HepG2 (cell line): ENCODE measurements at regions not wholly inside any gene's neighbourhood (a gene's known extent, or its start where the extent isn't known, plus 50 kb on each side); places are given as distances from the start of the nearest gene placed in this dataset.

Experiments used
- ATAC-seq: fragments of 200-7000 bp; cut with Tn5 transposase; 3 replicates; pipeline ENCODE4 v1.9.1; 2020; ENCODE audit warnings: mild to moderate bottlenecking, moderate library complexity
- BruUV-seq: library from RNA; stranded (reverse); fragments of 400-500 nt; replicated peaks from 2 replicates; lab custom pipeline; 2021; lab: Mats Ljungman, UMichigan
- CTCF ChIA-PET: fragments of 300-600 bp; formaldehyde crosslinking; extraction: SDS; loops from one replicate; lab custom pipeline; 2021; ENCODE audit warnings: low total read pairs, inconsistent platforms, low intra/inter-chr PET ratio; lab: Yijun Ruan, JAX
- POLR2A ChIA-PET: fragments of 350-600 bp; sonication (Branson Sonifier 250); formaldehyde crosslinking; loops from one replicate; lab custom pipeline; 2020; ENCODE audit warnings: antibody characterized with exemption, inconsistent platforms; lab: Yijun Ruan, JAX
- DNase-seq: peaks from one replicate; pipeline ENCODE4 v3.0.0-alpha.2; 2015; ENCODE audit warnings: low spot score
- FAIRE-seq: peaks from 3 replicates; lab custom pipeline; 2011; peaks lifted over from hg19 to GRCh38; lab: Jason Lieb, UNC
- H2AFZ ChIP-seq: one replicate; pipeline ENCODE4 v1.6.1; 2011; ENCODE audit warnings: low read length, inconsistent platforms
- H3K27ac ChIP-seq: fragments of 300-600 bp; 3 replicates; pipeline ENCODE4 v1.8.0; 2011; ENCODE audit warnings: mixed run types, mild to moderate bottlenecking, mixed read lengths, low read length, inconsistent platforms; ENCODE audit not compliant: insufficient read depth; ENCODE audit errors: extremely low read length
- H3K27me3 ChIP-seq, 2 experiments: fragments of 200-600 bp in 1 of 2; 2 replicates in 1 of 2; 3 replicates in 1 of 2; pipeline versions ENCODE4 v1.6.0 to v1.8.0; 2011; ENCODE audit warnings: low read length in 2 of 2, mild to moderate bottlenecking in 2 of 2, moderate library complexity in 2 of 2, inconsistent platforms in 1 of 2; ENCODE audit not compliant: insufficient read depth in 2 of 2, control insufficient read depth in 1 of 2
- H3K36me3 ChIP-seq, 2 experiments: fragments of 200-600 bp in 1 of 2; replicated peaks in 1 of 2; 2 replicates in 1 of 2; 3 replicates in 1 of 2; pipeline versions ENCODE4 v1.5.1 to v1.8.0; 2011; ENCODE audit warnings: low read length in 2 of 2, inconsistent platforms in 1 of 2; ENCODE audit not compliant: insufficient read depth in 2 of 2, control insufficient read depth in 1 of 2
- H3K4me1 ChIP-seq: 2 replicates; pipeline ENCODE4 v1.5.1; 2012; ENCODE audit warnings: low read length, inconsistent platforms; ENCODE audit not compliant: insufficient read depth
- H3K4me2 ChIP-seq: 2 replicates; pipeline ENCODE4 v1.6.0; 2011; ENCODE audit warnings: low read depth, low read length, inconsistent platforms
- H3K4me3 ChIP-seq, 3 experiments: fragments of 200-600 bp in 1 of 3; sonication (generic), shearing (Covaris generic) in 1 of 3; replicated peaks in 1 of 3; 2 replicates each; pipeline ENCODE4 v1.5.1; 2011 to 2016; ENCODE audit warnings: low read length in 3 of 3, inconsistent platforms in 2 of 3, low read depth in 2 of 3, mild to moderate bottlenecking in 2 of 3, control low read depth in 1 of 3, mixed read lengths in 1 of 3; ENCODE audit not compliant: insufficient read depth in 1 of 3
- H3K79me2 ChIP-seq: one replicate; pipeline ENCODE4 v1.6.1; 2011; ENCODE audit warnings: low read length, inconsistent platforms; ENCODE audit not compliant: insufficient read depth
- H3K9ac ChIP-seq: 2 replicates; pipeline ENCODE4 v1.6.0; 2011; ENCODE audit warnings: mild to moderate bottlenecking, low read depth, low read length, inconsistent platforms; ENCODE audit not compliant: insufficient read depth
- H3K9me3 ChIP-seq: 2 replicates; pipeline ENCODE4 v1.5.1; 2012; ENCODE audit warnings: mild to moderate bottlenecking, low read length
- H4K20me1 ChIP-seq: 2 replicates; pipeline ENCODE4 v1.6.0; 2011; ENCODE audit warnings: inconsistent platforms, mild to moderate bottlenecking, low read length, moderate library complexity; ENCODE audit not compliant: insufficient read depth
- DR1 ChIP-seq: sonication (generic); formaldehyde crosslinking; IDR thresholded peaks from 2 replicates; pipeline ENCODE4 v1.8.0; 2021; ENCODE audit warnings: mild to moderate bottlenecking, missing genetic modification reagents, inconsistent platforms
- FOSL2 ChIP-seq: sonication (generic); formaldehyde crosslinking; IDR thresholded peaks from 2 replicates; pipeline ENCODE4 v1.4.0; 2020; ENCODE audit warnings: missing genetic modification reagents
- HES4 ChIP-seq: sonication (generic); formaldehyde crosslinking; IDR thresholded peaks from 2 replicates; pipeline ENCODE4 v1.9.0; 2021; ENCODE audit warnings: mild to moderate bottlenecking, missing genetic modification reagents, borderline replicate concordance
- HHEX ChIP-seq: IDR thresholded peaks from 2 replicates; pipeline ENCODE4 v1.6.1; 2016; ENCODE audit warnings: control low read depth
- MIXL1 ChIP-seq: IDR thresholded peaks from 2 replicates; pipeline ENCODE4 v1.6.1; 2016
- MTA1 ChIP-seq: sonication (generic); formaldehyde crosslinking; IDR thresholded peaks from 2 replicates; pipeline ENCODE4 v1.4.0; 2020; ENCODE audit warnings: missing genetic modification reagents, mild to moderate bottlenecking, borderline replicate concordance
- NFIB ChIP-seq: sonication (generic); formaldehyde crosslinking; IDR thresholded peaks from 2 replicates; pipeline ENCODE4 v1.9.0; 2021; ENCODE audit warnings: missing genetic modification reagents, mild to moderate bottlenecking, borderline replicate concordance
- NFKBIZ ChIP-seq: IDR thresholded peaks from 2 replicates; pipeline ENCODE4 v1.6.1; 2018; ENCODE audit warnings: missing genetic modification reagents, missing compliant biosample characterization
- PRPF4 ChIP-seq: fragments of 200-400 bp; formaldehyde crosslinking; IDR thresholded peaks from 2 replicates; pipeline ENCODE4 v1.6.1; 2016; ENCODE audit warnings: low read length, low read depth; ENCODE audit not compliant: poor library complexity, severe bottlenecking
- SAFB2 ChIP-seq: sonication (generic); formaldehyde crosslinking; IDR thresholded peaks from 2 replicates; pipeline ENCODE4 v1.5.1; 2020; ENCODE audit warnings: missing genetic modification reagents, low read depth, mild to moderate bottlenecking, borderline replicate concordance
- SMAD3 ChIP-seq: sonication (generic); formaldehyde crosslinking; IDR thresholded peaks from 2 replicates; pipeline ENCODE4 v1.4.0; 2020; ENCODE audit warnings: missing genetic modification reagents
- SMAD9 ChIP-seq: sonication (generic); formaldehyde crosslinking; IDR thresholded peaks from 2 replicates; pipeline ENCODE4 v1.5.1; 2020; ENCODE audit warnings: mild to moderate bottlenecking, missing genetic modification reagents
- SOX13 ChIP-seq, 3 experiments: fragments of 450-650 bp in 1 of 3; sonication (generic) in 1 of 3; formaldehyde crosslinking in 1 of 3; IDR thresholded peaks in 2 of 3; conservative IDR thresholded peaks in 1 of 3; 2 replicates each; pipeline versions ENCODE4 v1.5.0 to v1.6.1; 2016 to 2020; ENCODE audit warnings: antibody characterized with exemption in 1 of 3, mild to moderate bottlenecking in 1 of 3, missing compliant biosample characterization in 1 of 3, missing genetic modification reagents in 1 of 3, moderate library complexity in 1 of 3
- ZBTB7A ChIP-seq: sonication (generic); formaldehyde crosslinking; IDR thresholded peaks from 2 replicates; pipeline ENCODE4 v1.8.0; 2022; ENCODE audit warnings: mild to moderate bottlenecking, missing genetic modification reagents
- ZNF143 ChIP-seq: sonication (generic); formaldehyde crosslinking; IDR thresholded peaks from 2 replicates; pipeline ENCODE4 v1.4.0; 2020; ENCODE audit warnings: missing genetic modification reagents
- ZNF335 ChIP-seq: sonication (generic); formaldehyde crosslinking; IDR thresholded peaks from 2 replicates; pipeline ENCODE4 v1.4.0; 2020; ENCODE audit warnings: missing genetic modification reagents
- ZNF501 ChIP-seq: sonication (generic); formaldehyde crosslinking; IDR thresholded peaks from 2 replicates; pipeline ENCODE4 v1.5.1; 2020; ENCODE audit warnings: mild to moderate bottlenecking, moderate library complexity, missing genetic modification reagents
- ZNF564 ChIP-seq: sonication (generic); formaldehyde crosslinking; IDR thresholded peaks from 2 replicates; pipeline ENCODE4 v1.8.1; 2023; ENCODE audit warnings: mild to moderate bottlenecking, missing genetic modification reagents
- ZNF775 ChIP-seq: sonication (generic); formaldehyde crosslinking; IDR thresholded peaks from 2 replicates; pipeline ENCODE4 v1.4.0; 2020; ENCODE audit warnings: missing genetic modification reagents, mild to moderate bottlenecking, moderate library complexity, borderline replicate concordance
- ZNF839 ChIP-seq: sonication (generic); formaldehyde crosslinking; IDR thresholded peaks from 2 replicates; pipeline ENCODE4 v1.4.0; 2020; ENCODE audit warnings: missing genetic modification reagents, mild to moderate bottlenecking, borderline replicate concordance
- WGBS: methylation state at CpG from one replicate; pipeline ENCODE4 v1.1.6; 2017; ENCODE audit warnings: low lambda C conversion rate; 5-methylcytosine and 5-hydroxymethylcytosine counted together
- in situ Hi-C: cut with HindIII; loops from 2 replicates; pipeline ENCODE4 v1.10.0; 2017; ENCODE audit warnings: low pct_unique_long_range_greater_than_20kb; ENCODE audit not compliant: extremely low pct_ligation_motif_present
- intact Hi-C: fragments of 100-400 bp; cut with micrococcal nuclease; formaldehyde crosslinking; loops from one replicate; pipeline ENCODE4 v1.10.0; 2022; ENCODE audit not compliant: unreplicated experiment
- TF ChIP-seq, protein P1 (sequence below): sonication (generic); formaldehyde crosslinking; IDR thresholded peaks from 2 replicates; pipeline ENCODE4 v1.5.0; 2020; ENCODE audit warnings: mild to moderate bottlenecking, missing genetic modification reagents
- TF ChIP-seq, protein P2 (sequence below): sonication (generic); formaldehyde crosslinking; IDR thresholded peaks from 2 replicates; pipeline ENCODE4 v1.5.0; 2020; ENCODE audit warnings: missing genetic modification reagents, mild to moderate bottlenecking, borderline replicate concordance

DNA sequence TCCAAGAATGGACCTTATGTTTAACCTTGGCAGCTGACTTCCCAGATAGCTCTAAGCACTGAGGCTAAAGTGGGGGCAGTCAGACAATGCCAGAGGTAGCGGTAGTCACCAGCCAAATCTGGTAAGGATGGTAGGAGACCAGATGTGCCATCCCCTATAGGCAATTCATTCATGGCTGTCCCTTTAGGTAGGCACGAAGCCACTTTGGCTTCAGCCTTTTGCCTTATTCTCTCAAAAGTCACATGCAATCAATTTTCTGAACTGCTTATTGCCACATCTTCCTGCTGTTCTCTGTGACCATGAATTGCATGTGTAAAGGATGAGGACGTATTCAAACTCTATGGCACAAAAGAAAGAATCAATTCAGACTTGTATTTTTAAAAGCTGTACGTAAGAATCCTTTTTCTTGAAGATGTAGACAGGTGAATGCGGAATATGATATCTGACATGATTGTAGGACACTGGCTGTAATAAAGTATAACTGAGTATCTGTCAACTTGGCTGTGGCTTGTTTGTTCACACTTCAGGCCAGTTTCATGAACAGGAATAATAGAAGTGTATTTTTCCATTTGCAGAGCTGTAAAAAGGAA is 611.7 kb downstream of the NR2F1-AS1 start:
- TSS peak; percentile 59 for BruUV-seq
- Histone ChIP-seq H3K27ac (peak overlapping the region; percentile 87), H3K36me3 (no peaks in the 10 kb centered on the region), H3K27me3 (no peaks in the 10 kb centered on the region), H3K9ac (peak overlapping the region; percentile 60), H2AFZ (peak overlapping the region; percentile 32), H3K4me2 (peak overlapping the region; percentile 15; the same call in 1 of the 2 replicates), H4K20me1 (no peaks in the 10 kb centered on the region), H3K4me3 (no peak overlapping the region), H3K4me1 (peaks cover 59% of the 10 kb centered on the region), H3K9me3 (0 out of 2 replicates have a peak, but pooled peaks cover under 1% of the 10 kb centered on the region), H3K79me2 (no peaks in the 10 kb centered on the region)
- CTCF ChIA-PET: no interaction called here
- peak; percentile 78 for DNase-seq
- WGBS: 68% methylated on average over 5 of the region's 5 CpGs
- peak; percentile 44 for FAIRE-seq
- POLR2A ChIA-PET: interaction anchor here (1.0 to 3.8 kb wide), 6 partner anchors 24 to 614 kb away, joined by 3 to 34 read pairs (median 6); partner anchors contain the start of gene NR2F1
- peak; percentile 76 for ATAC-seq
- intact Hi-C loops (no loop called here), in situ Hi-C loops (no loop called here)
- TF ChIP-seq, protein P1, sequence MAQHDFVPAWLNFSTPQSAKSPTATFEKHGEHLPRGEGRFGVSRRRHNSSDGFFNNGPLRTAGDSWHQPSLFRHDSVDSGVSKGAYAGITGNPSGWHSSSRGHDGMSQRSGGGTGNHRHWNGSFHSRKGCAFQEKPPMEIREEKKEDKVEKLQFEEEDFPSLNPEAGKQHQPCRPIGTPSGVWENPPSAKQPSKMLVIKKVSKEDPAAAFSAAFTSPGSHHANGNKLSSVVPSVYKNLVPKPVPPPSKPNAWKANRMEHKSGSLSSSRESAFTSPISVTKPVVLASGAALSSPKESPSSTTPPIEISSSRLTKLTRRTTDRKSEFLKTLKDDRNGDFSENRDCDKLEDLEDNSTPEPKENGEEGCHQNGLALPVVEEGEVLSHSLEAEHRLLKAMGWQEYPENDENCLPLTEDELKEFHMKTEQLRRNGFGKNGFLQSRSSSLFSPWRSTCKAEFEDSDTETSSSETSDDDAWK (CRISPR knock-in tag): no peak
- TF ChIP-seq NFIB (CRISPR knock-in tag) (no peak), ZBTB7A (CRISPR knock-in tag) (no peak), HES4 (CRISPR knock-in tag) (no peak), ZNF564 (CRISPR knock-in tag) (0 out of 2 replicates have a peak, but pooled peaks have one; percentile 38), ZNF501 (no peak), MIXL1 (CRISPR knock-in tag) (peak; percentile 74), FOSL2 (peak; percentile 48), DR1 (CRISPR knock-in tag) (no peak), ZNF143 (CRISPR knock-in tag) (no peak), ZNF335 (CRISPR knock-in tag) (no peak), MTA1 (no peak), ZNF775 (no peak), ZNF839 (no peak), SOX13 (IDR thresholded peaks at IDR 0.05) (0 out of 2 replicates have a peak, but pooled peaks have one; percentile 28), SOX13 (CRISPR knock-in tag; conservative IDR thresholded peaks at IDR 0.05 in 1 of 2, IDR thresholded peaks at IDR 0.05 in 1 of 2) (peak in 1 of 2 experiments; percentile 54; a peak in 1 of 4 replicates), NFKBIZ (CRISPR knock-in tag) (0 out of 2 replicates have a peak, but pooled peaks have one; percentile 33), PRPF4 (no peak), SMAD3 (no peak), SMAD9 (CRISPR knock-in tag) (no peak), SAFB2 (no peak), HHEX (CRISPR knock-in tag) (no peak)
- TF ChIP-seq, protein P2, sequence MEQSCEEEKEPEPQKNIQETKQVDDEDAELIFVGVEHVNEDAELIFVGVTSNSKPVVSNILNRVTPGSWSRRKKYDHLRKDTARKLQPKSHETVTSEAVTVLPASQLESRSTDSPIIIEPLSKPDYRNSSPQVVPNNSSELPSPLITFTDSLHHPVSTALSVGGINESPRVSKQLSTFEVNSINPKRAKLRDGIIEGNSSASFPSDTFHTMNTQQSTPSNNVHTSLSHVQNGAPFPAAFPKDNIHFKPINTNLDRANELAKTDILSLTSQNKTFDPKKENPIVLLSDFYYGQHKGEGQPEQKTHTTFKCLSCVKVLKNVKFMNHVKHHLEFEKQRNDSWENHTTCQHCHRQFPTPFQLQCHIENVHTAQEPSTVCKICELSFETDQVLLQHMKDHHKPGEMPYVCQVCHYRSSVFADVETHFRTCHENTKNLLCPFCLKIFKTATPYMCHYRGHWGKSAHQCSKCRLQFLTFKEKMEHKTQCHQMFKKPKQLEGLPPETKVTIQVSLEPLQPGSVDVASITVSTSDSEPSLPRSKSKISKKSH (CRISPR knock-in tag): no peak
